Colonic mucosa (tissue), 4 donors: ENCODE measurements at regions not wholly inside any gene's neighbourhood (a gene's known extent, or its start where the extent isn't known, plus 50 kb on each side); places are given as distances from the start of the nearest gene placed in this dataset.

Experiments
- DNase-seq: peaks from one replicate; pipeline ENCODE4 v3.0.0-alpha.2; 2020
- H3K27ac ChIP-seq: fragments of 200-600 bp; one replicate; pipeline ENCODE4 v1.8.0; 2021
- H3K27me3 ChIP-seq: fragments of 200-600 bp; one replicate; pipeline ENCODE4 v1.8.0; 2021
- H3K36me3 ChIP-seq: fragments of 200-600 bp; one replicate; pipeline ENCODE4 v1.8.0; 2021
- H3K4me1 ChIP-seq: fragments of 200-600 bp; one replicate; pipeline ENCODE4 v1.8.0; 2021; ENCODE audit warnings: mild to moderate bottlenecking
- H3K4me3 ChIP-seq: fragments of 200-600 bp; one replicate; pipeline ENCODE4 v1.8.0; 2021
- H3K9ac ChIP-seq, 2 donors: one replicate each; pipeline ENCODE4 v1.7.0; 2013; ENCODE audit warnings: control low read depth in 2 of 2, low read depth in 2 of 2, low read length in 2 of 2
- H3K9me3 ChIP-seq: fragments of 200-600 bp; one replicate; pipeline ENCODE4 v1.8.0; 2021
- CTCF ChIP-seq: fragments of 200-600 bp; IDR thresholded peaks from one replicate; pipeline ENCODE4 v1.8.0; 2022; ENCODE audit warnings: antibody characterized with exemption, mild to moderate bottlenecking
- intact Hi-C: fragments of 100-400 bp; cut with DNase I; formaldehyde crosslinking; loops from one replicate; pipeline ENCODE4 v1.14.1; 2022
- donor health status: healthy.
- donor health status: DM: no; HTN: no; CAD: no.
- donor health status: DM: no; HTN: no; CAD: no.

DNA sequence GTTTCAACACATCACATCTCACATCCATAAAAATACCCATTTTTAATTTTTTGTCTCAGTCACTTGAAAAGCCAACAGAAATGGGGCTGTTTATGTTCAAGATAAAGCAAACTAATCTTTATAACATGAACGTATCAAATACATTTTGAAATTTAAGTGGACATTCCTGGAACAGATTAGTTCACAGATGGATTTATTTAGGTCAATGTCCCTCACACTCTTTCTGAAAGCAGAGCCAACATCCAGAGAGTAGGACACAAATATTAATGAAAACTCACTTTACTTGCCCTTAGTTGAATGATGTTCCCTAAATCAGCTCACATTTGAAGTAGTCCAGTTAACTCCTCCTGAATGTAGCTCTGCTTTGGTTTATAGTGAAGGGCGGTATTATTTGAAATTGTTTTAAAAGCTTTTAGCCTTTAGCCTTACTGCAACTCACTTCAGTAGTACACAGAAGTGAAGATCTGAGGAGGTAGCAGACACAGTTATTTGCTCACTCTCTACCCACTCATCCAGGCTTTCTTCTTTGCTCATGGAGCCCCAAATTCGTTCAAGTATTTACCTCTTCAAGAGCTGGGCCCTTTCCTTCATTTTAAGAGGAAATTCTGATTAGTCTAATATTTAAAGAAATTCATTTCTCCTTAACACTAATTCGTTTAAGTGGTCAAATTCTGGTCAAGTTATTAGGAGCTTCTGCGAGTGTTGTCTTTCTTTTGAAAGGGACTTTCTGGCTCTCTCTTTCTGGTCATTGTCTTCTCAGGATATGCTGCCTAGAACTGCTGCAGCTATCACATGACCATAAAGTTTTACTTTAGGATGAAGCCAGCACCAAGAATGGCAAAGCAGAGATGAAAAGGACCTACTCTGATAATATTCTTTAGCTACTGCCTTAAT, 180.6 kb upstream of the AGR3 start:
- Histone ChIP-seq H3K27ac (no peak overlapping the region), H3K4me3 (no peak overlapping the region), H3K9ac (no peak overlapping the region), H3K9me3 (no peaks in the 10 kb centered on the region), H3K36me3 (no peaks in the 10 kb centered on the region), H3K4me1 (no peaks in the 10 kb centered on the region), H3K27me3 (no peaks in the 10 kb centered on the region)
- DNase-seq = no peak
- intact Hi-C loops = no loop called here
- no peak for TF ChIP-seq CTCF

GRCh38 chr7:17063045-17063383, 181.2 kb upstream of the AGR3 start:
- Histone ChIP-seq H3K9me3 (no peaks in the 10 kb centered on the region), H3K27me3 (no peaks in the 10 kb centered on the region), H3K9ac (no peak overlapping the region), H3K4me3 (no peak overlapping the region), H3K36me3 (no peaks in the 10 kb centered on the region), H3K4me1 (no peaks in the 10 kb centered on the region), H3K27ac (no peak overlapping the region)
- intact Hi-C loops = no loop called here
- TF ChIP-seq CTCF = no peak
- no peak for DNase-seq

- Histone ChIP-seq H3K9me3 (no peaks in the 10 kb centered on the region), H3K4me1 (no peaks in the 10 kb centered on the region), H3K27ac (no peak overlapping the region), H3K27me3 (no peaks in the 10 kb centered on the region), H3K9ac (no peak overlapping the region), H3K36me3 (no peaks in the 10 kb centered on the region), H3K4me3 (no peak overlapping the region)
- no peak for DNase-seq
- TF ChIP-seq CTCF = no peak
- intact Hi-C loops = no loop called here
Observed at GRCh38 chr7:17067691-17068090, 185.9 kb upstream of the AGR3 start.

GRCh38 chr7:17069146-17069545, 187.4 kb upstream of the AGR3 start:
- Histone ChIP-seq H3K9me3 (no peaks in the 10 kb centered on the region), H3K27ac (no peak overlapping the region), H3K4me3 (no peak overlapping the region), H3K4me1 (no peaks in the 10 kb centered on the region), H3K27me3 (no peaks in the 10 kb centered on the region), H3K9ac (no peak overlapping the region), H3K36me3 (no peaks in the 10 kb centered on the region)
- DNase-seq = no peak
- TF ChIP-seq CTCF = no peak
- intact Hi-C loops = no loop called here

- H3K27me3 ChIP-seq = no peaks in the 10 kb centered on the region
- no peaks in the 10 kb centered on the region for H3K4me1 ChIP-seq
- no peak overlapping the region for H3K27ac ChIP-seq
- intact Hi-C loops = no loop called here
- H3K36me3 ChIP-seq = no peaks in the 10 kb centered on the region
- no peak for TF ChIP-seq CTCF
- H3K9me3 ChIP-seq = no peaks in the 10 kb centered on the region
- no peak overlapping the region for H3K4me3 ChIP-seq
- H3K9ac ChIP-seq = no peak overlapping the region
- no peak for DNase-seq
Observed at GRCh38 chr7:17070231-17070708, 188.5 kb upstream of the AGR3 start.
